NCI-H1417 (cell line): ENCODE measurements at regions not wholly inside any gene's neighbourhood (a gene's known extent, or its start where the extent isn't known, plus 50 kb on each side); places are given as distances from the start of the nearest gene placed in this dataset.

Experiments used
- DNase-seq, 3 experiments: peaks; one replicate each; lab custom pipeline; 2025; lab: John Stamatoyannopoulos, UW

DNA sequence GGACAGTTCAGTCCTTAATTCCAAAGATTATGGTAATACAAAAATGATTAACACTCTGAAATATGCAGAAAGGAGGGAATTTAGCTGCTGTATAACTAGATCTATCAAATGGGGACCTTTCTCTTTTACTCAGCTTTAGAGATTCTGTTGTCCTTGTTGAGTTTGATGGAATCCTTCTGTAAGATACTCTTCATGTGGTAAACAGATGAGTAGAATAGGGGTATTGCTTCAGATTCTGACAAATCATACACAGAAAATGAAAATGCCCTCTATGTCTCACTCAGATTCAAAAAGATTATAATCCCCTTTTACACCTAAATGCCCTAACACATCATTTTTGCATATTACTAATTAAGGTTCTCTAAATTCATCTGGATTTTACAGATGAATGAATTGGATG, 50.7 kb downstream of the ARHGAP35 start:
- no peak for DNase-seq

DNA sequence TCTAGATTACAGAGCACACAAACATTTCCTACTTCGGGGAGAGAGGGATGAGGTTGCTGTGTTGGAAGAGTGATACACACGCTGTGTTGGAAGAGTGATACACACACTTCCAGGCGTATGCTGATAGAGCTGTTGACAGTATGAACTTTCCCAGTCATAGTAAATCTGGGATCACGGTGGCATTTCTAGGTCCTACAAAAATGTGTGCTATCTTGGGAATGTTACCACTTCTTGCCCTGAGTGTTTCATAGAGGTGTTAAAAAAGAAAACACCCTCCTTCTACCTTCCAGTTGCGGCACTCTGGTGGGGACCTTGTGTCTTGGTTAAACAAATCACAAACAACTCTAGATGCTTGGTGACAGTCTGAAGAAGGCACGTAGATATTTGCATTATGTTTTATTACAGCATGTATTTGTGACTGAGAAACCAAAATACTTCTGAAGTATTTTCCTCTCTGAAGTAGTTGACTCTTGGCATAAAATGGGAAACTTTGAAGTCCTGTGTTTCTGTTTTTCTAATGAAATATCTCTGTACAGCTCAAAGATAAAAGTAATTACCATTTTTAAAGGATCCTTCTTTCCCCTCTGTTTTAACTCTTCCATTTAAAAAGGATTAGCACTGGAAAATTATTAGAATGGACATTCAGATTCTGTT, 52.5 kb downstream of the ARHGAP35 start:
- DNase-seq = no peak

DNA sequence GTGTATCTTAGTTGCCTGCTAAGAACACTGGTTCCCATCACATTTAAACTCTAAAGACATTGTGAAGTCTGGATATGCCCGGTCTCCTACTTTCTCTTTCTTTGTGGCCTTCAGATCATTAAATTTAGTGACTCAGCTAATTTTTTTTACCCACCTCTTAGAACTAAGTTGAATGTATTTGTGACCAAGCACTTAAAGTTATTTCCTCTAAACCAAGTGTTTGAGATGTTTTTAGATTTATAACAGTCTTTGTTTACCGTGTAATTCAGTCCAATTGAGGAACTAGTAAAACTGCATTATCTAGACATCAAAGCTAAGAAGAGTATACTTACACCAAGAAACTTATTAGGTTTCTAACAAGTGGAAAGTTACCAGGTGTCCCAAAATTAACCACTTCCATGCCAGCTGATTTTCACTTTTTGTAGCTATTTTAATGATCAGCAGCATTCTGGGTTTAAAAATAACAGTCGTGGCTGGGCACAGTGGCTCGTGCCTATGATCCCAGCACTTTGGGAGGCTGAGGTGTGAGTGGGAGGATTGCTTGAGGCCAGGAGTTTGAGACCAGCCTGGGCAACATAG, 53.1 kb downstream of the ARHGAP35 start:
- DNase-seq = no peak

DNA sequence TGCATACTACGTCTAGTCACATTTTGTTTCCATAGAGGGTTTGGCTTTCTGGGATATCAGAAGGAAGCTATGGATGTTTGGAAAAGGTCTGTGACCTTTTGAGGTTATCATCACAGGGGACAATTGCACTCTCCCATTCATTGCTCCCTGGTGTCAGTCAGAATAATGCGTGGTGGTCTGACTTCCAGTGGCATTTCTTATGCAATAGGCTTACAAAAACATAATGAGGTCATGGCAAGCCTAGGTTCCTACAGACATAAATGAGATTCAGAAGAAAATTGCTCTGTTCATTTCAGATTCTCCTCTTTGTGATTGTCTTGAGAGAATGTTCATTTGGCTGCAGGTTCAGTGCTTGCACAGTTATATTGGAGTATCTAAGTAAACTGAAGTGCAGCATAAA, 54.6 kb downstream of the ARHGAP35 start:
- no peak for DNase-seq

DNA sequence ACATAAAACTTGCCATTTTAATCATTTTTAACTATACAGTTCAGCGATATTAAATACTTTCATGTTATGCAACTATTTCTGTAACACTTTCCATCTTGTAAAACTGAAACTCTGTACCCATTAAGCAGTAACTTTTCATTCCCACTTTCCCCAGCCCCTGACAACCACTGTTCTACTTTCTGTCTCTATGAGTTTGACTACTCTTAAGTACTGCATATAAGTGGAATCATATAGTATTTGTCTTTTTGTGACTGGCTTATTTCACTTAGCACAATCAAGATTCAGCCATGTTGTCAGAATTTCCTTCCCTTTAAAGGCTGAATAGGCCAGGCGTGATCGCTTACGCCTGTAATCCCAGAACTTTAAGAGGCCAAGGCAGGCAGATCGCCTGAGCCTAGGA, 56.2 kb downstream of the ARHGAP35 start:
- no peak for DNase-seq

DNA sequence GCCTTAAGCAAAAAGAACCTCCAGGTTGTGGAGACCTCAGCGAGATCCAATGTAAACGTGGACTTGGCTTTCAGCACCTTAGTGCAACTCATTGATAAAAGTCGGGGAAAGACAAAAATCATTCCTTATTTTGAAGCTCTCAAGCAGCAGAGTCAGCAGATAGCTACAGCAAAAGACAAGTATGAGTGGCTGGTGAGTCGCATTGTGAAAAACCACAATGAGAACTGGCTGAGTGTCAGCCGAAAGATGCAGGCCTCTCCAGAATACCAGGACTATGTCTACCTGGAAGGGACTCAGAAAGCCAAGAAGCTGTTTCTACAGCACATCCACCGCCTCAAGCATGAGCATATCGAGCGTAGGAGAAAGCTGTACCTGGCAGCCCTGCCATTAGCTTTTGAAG, 58.5 kb downstream of the ARHGAP35 start:
- DNase-seq = no peak

DNA sequence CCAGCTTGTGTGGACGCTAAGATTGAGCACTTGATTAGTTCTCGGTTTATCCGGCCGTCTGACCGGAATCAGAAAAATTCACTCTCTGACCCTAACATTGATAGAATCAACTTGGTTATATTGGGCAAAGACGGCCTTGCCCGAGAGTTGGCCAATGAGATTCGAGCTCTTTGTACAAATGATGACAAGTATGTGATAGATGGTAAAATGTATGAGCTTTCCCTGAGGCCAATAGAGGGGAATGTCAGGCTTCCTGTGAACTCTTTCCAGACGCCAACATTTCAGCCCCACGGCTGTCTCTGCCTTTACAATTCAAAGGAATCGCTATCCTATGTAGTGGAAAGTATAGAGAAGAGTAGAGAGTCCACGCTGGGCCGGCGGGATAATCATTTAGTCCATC, 59.6 kb downstream of the ARHGAP35 start:
- no peak for DNase-seq

DNA sequence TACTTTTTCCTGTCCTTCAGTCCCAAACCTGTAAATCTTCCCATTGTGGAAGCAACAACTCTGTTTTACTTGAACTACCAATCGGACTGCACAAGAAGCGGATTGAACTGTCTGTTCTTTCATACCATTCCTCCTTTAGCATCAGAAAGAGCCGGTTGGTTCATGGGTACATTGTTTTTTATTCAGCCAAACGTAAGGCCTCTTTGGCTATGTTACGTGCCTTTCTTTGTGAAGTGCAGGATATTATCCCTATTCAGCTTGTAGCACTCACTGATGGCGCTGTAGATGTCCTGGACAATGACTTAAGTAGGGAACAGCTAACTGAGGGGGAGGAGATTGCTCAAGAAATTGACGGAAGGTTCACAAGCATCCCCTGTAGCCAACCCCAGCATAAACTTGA, 60.3 kb downstream of the ARHGAP35 start:
- no peak for DNase-seq

DNA sequence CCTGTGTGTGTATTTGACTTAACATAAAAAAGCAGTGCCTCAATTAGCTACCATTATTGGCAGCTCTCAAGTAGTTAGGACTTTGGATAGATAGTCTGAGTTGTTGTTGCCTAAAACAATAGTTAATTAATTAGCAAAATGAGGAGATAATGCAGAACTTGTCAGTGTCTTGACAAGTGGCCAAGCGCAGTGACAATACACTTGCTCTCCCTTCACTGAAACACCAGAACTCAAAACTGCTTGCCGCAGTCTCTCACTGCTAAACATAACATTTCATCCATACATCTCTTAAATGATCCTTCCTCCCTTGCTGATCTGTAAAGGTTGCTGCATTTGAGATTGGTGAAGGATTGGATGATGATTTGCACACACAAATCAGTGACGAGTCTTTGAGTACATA, 61.7 kb downstream of the ARHGAP35 start:
- no peak for DNase-seq

DNA sequence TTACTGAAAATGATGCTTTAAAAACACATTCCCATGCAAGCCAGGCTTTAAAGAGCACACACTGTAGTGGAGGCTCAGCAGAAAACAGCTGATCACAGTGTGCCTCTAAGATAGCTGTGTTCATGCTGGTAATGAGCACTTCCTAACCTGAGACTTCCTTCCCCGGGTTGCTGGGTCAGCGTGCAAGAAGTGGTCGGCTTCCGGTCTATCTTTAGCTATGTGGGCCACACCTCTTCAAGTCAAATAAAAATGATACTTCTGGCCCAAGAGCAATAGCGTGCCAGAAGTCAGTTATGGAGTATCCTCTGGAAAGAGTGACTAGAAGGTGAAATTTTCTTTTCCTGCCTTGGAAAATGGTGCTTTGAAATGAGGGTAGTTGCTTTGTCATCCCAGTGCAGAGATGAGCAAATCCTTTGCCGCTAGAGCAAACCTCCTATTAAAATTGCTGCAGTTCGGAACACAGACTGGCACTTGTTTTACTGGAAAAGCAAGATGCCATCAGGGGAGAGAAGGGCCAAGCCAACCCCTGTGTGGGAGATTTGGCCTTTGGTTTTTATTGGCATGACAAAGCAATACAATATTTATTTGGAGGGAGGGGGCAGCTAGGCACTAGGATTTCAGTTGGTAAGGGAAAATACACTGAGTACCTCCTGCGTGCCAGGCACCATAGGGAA, 64.2 kb downstream of the ARHGAP35 start:
- DNase-seq = no peak

DNA sequence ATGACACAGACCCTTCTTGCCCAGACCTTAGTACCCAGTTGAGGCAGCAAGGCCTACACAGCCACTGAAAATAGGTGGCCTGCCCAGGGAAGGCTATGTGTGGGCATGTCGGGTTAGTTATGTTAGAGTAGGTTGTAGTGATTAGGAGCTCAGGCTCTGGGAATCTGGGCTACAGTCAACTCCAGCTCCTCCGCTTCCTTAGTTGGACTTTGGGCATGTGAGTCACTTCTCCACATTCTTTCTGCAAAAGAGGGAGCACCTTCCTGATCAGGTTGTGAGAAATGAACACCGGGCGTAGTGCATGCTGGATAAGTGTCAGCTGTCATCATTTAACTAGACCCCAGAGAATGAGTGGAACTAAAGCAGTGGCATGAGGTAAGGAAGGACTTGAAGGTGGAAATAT, 64.8 kb downstream of the ARHGAP35 start:
- DNase-seq = no peak

DNA sequence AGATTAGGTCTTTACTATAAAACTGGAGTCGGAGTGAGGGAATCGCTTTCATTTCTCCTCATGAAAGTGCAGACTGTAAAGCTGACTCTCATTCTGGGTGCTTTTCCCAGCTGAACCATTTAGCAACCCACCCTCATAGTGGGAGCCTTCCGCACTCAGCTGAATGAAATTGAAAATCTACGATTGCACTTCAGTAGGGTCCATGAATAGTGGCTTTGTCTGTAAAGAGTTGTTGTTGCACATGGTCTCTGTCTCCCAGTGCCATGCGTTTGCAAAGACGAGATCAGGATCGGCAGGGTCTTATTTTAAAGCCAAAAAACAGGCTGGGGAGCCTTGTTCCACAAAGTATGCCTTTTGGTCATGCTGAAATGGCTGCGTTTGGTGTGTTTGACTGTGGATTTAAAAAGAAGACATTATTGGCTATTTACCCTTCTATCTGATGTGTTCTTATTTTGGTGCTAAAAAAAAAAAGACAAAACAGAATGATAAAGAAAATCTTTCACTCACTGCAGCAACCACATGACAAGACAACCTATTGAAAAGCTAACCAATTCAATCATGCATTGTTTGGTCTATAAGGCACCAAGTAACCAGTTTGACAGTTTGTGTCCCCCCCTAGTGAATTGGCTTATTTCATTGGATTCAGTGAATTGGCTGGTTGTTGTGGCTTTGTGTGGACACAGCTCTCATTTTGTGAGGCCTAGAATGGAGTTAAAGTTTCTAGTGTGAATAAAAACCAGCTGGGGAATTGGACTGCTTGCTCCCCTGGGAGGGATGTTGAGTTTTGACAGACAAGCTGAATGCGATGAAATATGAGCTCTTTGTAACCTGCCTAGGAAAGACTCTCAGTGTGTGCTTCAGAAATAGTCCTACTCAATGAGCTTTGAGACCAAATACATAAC, 65.6 kb downstream of the ARHGAP35 start:
- peak in 2 of 3 experiments; percentile 10 to 59 for DNase-seq

DNA sequence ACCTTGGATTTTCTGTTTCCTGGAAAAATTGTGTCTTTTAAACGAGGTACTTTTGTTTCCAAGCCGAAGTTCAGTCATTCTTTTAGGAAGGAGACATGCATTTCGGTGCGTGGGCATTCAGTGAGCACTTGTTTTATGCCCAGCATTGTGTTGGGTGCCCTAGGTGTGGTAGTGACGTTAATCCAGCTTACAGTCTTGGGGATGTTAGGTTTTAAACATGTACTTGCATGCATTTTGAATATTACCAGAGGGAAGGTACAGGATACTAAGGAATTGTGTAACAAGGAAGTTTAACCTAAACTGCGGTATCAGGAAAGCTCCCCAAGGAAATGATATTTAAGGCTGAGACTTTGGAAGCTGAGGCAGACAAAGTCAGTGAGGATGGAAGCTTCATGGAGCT, 66.3 kb downstream of the ARHGAP35 start:
- no peak for DNase-seq

DNA sequence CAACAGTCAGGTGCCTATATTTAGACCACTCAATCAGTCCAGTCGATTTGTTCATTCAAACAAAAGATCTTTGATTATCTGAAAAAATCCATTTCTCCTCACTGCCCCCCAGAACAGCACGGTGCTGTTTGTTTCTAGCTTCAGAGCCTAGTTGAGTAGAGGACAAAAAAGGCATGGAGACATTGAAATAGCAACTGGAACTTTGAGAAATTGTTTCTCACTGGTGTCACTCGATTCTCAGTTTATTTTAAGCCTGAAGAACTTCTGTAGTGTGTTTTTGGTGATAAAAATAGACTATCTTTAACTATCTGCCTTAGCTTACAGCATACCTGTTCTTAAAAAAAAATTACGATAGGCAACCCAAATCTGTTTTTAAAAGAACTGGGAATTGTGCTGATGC, 67.1 kb downstream of the ARHGAP35 start:
- no peak for DNase-seq

DNA sequence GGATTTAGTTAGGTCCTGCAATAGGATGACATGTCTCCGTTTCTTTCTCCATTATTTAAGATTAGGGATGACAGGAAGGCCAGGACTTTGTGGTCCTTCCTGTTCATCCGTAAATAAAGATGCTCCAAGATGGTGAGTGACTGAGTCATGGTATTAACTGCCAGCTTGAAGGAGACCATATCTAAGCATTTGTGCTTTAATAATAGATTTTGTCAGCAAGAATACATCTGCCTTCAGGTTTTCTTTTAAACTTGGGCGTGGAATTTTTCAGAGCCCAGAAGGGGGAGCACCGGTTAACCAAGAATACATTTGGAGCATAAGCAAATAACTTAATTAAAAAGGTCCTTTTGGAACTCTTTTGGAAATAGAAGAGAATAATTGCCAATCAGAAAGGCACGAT, 68.2 kb downstream of the ARHGAP35 start:
- DNase-seq = no peak

DNA sequence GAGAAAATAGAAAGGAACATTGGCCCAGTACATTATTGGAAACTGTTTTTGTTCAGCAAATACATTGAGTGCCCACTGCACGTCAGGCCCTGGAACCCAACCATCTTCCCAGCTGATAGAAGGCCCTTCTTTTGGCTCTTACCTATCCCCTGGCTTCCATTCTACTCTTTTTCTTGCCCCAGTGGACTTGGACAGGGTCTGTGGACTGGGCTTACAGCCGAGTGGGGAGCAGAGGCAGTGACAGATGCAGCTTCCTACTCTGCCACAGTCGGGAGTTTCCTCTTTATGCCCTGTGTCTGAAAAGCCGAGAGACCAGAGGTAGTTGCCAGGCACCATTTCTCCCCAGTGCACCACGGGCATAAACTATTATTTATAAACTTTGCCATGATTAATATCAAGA, 70.4 kb downstream of the ARHGAP35 start:
- no peak for DNase-seq

DNA sequence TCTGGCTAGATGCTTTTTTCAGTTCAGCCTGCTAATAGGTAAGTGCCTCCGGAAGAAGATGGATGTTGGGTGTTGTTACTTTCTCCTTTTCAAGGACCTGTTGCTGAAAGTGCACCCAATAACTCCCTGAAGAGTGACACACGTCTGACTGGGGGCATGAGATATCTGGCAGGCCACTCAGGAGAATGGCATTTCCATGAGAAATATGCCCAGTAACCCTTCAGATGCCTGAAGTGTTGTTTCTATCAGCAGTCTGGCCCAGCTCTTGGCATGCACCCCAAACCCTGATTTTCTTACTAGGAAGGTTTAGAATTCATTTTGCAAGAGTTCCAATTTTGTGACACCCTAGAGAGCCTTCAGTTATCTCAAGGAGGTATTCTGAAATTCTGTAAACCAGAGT, 71.5 kb downstream of the ARHGAP35 start:
- no peak for DNase-seq

DNA sequence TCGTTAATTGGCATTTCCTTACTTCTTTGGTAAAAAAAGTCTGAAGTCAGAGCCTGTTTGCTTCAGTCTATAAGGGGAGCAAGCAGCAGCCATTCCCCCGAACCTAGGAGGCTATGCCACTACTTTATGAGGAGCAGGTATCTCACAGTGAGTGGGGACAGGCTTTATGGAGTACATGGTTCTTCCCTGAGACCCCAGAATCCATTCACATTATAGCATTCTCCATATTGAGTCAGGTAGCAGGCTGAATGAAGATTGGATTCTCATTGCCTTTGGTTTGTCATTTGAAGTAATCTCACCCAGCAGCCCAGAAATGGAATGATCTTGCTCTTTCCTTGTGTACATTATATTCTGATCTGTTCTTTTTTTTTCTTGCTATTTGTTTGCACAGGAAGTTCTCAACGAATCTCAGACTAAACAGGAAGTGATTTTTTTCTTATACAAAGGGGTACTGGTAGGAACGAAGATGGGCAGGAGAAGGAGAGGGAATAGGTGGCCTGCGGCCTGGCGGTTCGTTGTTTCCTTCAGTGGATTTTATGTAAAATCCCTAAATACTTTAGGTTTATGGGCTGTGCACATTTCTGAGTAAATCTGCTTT, 74.4 kb downstream of the ARHGAP35 start:
- no peak for DNase-seq

DNA sequence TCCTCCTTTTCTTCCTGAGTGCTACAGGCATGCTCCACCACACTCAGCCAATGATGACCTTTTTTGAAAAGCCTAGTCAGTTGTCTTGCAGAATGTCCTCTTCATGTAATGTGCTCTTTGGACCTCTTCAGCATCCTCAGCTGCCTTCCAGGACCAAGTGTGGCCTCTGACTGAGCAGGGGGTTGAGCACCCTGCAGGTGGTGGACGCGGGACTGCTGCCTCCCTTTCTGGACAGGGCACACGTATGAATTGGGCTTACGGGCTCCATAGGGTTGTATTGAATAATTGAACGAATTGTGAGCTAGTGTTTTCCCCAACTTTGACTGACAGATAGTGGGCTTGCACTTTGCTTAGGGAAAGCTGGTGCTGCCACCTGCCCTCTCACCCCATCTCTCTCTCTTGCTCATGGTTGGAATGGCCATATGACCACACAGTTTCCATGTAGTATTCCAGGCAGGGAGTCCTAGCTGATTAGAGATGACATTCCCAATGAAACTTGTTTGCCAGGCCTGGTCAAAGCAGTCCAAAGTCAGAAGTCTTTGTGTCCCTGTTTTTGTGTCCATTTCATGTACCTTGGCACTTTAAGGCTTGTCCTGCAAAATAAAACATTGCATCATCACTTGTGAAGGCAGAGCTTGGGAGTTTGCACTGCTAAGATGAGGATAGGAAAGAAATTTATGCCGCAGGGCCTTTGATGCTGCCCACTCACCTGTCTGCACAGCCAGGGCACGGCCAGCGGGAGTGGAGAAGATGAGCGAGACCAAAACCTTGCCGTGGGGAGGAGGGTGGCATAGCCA, 76.3 kb upstream of the NPAS1 start:
- no peak for DNase-seq

DNA sequence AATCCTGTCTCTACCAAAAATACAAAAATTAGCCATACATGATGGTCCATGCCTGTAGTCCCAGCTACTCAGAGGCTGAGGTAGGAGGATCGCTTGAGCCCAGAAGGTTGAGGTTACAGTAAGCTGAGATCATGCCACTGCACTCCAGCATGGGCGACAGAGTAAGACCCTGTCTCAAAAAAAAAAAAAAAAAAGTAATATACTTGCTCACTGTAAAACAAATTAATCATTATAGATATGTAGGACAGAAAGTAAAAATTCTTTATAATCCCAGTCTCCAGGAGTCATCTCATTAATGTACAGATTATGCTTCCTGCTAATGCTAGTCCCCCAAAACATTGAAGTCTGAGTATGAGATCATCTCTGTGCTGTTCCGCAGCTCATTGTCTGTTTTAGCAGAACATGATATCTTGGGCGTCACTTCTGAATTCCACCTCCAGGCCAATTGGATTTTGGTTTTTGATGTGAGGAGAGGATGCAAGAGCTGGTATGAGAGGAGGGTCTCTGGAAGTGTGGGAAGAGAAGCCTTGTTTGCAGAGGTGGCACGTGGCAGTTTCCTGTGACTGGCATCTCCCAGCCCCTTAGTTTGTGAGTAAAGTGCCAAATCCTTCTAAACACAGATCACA, 75.4 kb upstream of the NPAS1 start:
- no peak for DNase-seq
